H1 (cell line): ENCODE measurements at regions not wholly inside any gene's neighbourhood (a gene's known extent, or its start where the extent isn't known, plus 50 kb on each side); places are given as distances from the start of the nearest gene placed in this dataset.

Source experiments
- CTCF ChIA-PET: fragments of 300-600 bp; sonication (Branson Sonifier 250); formaldehyde crosslinking; loops from one replicate; lab custom pipeline; 2021; ENCODE audit not compliant: partially characterized antibody; lab: Charles Lee
- POLR2A ChIA-PET: fragments of 300-600 bp; sonication (Branson Sonifier 250); formaldehyde crosslinking; loops from one replicate; lab custom pipeline; 2021; ENCODE audit warnings: inconsistent platforms; ENCODE audit not compliant: partially characterized antibody; lab: Charles Lee
- DNase-seq, 2 experiments: peaks; one replicate each; pipeline versions ENCODE4 v3.0.0 to v3.0.0-alpha.2; 2010 to 2022; ENCODE audit warnings: low spot score in 2 of 2, low read depth in 1 of 2, mixed read lengths in 1 of 2
- FAIRE-seq: peaks from 2 replicates; lab custom pipeline; 2011; peaks lifted over from hg19 to GRCh38; lab: Jason Lieb, UNC
- H2AFZ ChIP-seq: 2 replicates; pipeline ENCODE4 v1.8.1; 2012; ENCODE audit warnings: low read length, inconsistent platforms
- H2AK5ac ChIP-seq: 2 replicates; pipeline ENCODE4 v1.6.1; 2013; ENCODE audit warnings: low read depth, low read length
- H2BK120ac ChIP-seq: replicated peaks from 2 replicates; pipeline ENCODE3; 2013; ENCODE audit warnings: low read depth, low read length, inconsistent platforms
- H2BK12ac ChIP-seq: 2 replicates; pipeline ENCODE4 v1.6.1; 2013; ENCODE audit warnings: low read depth, low read length
- H2BK15ac ChIP-seq: 2 replicates; pipeline ENCODE4 v1.6.1; 2013; ENCODE audit warnings: low read length
- H2BK20ac ChIP-seq: 2 replicates; pipeline ENCODE4 v1.6.1; 2013; ENCODE audit warnings: low read length
- H2BK5ac ChIP-seq: 2 replicates; pipeline ENCODE4 v1.6.1; 2013; ENCODE audit warnings: low read depth, low read length
- H3K14ac ChIP-seq: 2 replicates; pipeline ENCODE4 v1.6.1; 2013; ENCODE audit warnings: inconsistent platforms; ENCODE audit not compliant: insufficient read length
- H3K18ac ChIP-seq: 2 replicates; pipeline ENCODE4 v1.6.1; 2013; ENCODE audit warnings: low read length; ENCODE audit errors: extremely low read depth
- H3K23ac ChIP-seq: 2 replicates; pipeline ENCODE4 v1.6.1; 2013; ENCODE audit warnings: inconsistent platforms; ENCODE audit not compliant: insufficient read length
- H3K23me2 ChIP-seq: 2 replicates; pipeline ENCODE4 v1.6.1; 2013; ENCODE audit warnings: low read depth, low read length
- H3K27ac ChIP-seq: 2 replicates; pipeline ENCODE4 v1.6.1; 2011; ENCODE audit warnings: low read depth, low read length, inconsistent platforms
- H3K27me3 ChIP-seq, 4 experiments: replicated peaks in 1 of 4; 1 replicate in 1 of 4; 2 replicates in 3 of 4; pipeline versions ENCODE4 v1.6.1 to v1.8.1; 2011 to 2013; ENCODE audit warnings: low read length in 3 of 4, mild to moderate bottlenecking in 3 of 4, inconsistent platforms in 2 of 4, mixed read lengths in 2 of 4, moderate library complexity in 1 of 4; ENCODE audit not compliant: control insufficient read depth in 3 of 4, insufficient read depth in 3 of 4; ENCODE audit errors: extremely low read depth in 1 of 4
- H3K36me3 ChIP-seq, 4 experiments: 2 replicates each; pipeline versions ENCODE4 v1.6.1 to v1.8.1; 2011 to 2013; ENCODE audit warnings: mild to moderate bottlenecking in 4 of 4, low read length in 3 of 4, moderate library complexity in 2 of 4, control low read depth in 1 of 4, inconsistent platforms in 1 of 4; ENCODE audit not compliant: insufficient read depth in 4 of 4, control insufficient read depth in 2 of 4
- H3K4ac ChIP-seq: replicated peaks from 2 replicates; pipeline ENCODE3; 2013; ENCODE audit warnings: low read length, low read depth, mixed read lengths, inconsistent platforms; ENCODE audit not compliant: insufficient read length
- H3K4me1 ChIP-seq, 4 experiments: replicated peaks in 1 of 4; 1 replicate in 1 of 4; 2 replicates in 3 of 4; pipeline versions ENCODE4 v1.6.1 to v1.8.1; 2011 to 2013; ENCODE audit warnings: low read length in 3 of 4, inconsistent platforms in 2 of 4, mixed read lengths in 1 of 4; ENCODE audit not compliant: insufficient read depth in 4 of 4, control insufficient read depth in 3 of 4
- H3K4me2 ChIP-seq, 2 experiments: 2 replicates each; pipeline versions ENCODE4 v1.6.1 to v1.8.1; 2011 to 2013; ENCODE audit warnings: low read depth in 2 of 2, low read length in 2 of 2, control low read depth in 1 of 2, inconsistent platforms in 1 of 2, mild to moderate bottlenecking in 1 of 2; ENCODE audit not compliant: insufficient read depth in 1 of 2
- H3K4me3 ChIP-seq, 4 experiments: fragments of 200-600, 300-600 bp in 1 of 4; sonication (generic), shearing (Covaris generic), sonication (Bioruptor Twin) in 1 of 4; 2 replicates each; pipeline versions ENCODE4 v1.5.1 to v1.8.1; 2011 to 2016; ENCODE audit warnings: low read length in 4 of 4, low read depth in 3 of 4, control low read depth in 2 of 4, inconsistent platforms in 2 of 4, mild to moderate bottlenecking in 2 of 4, mixed read lengths in 1 of 4, moderate library complexity in 1 of 4; ENCODE audit not compliant: insufficient read depth in 2 of 4; ENCODE audit errors: extremely low read depth in 1 of 4
- H3K56ac ChIP-seq: replicated peaks from 2 replicates; pipeline ENCODE3; 2013; ENCODE audit warnings: low read depth, mild to moderate bottlenecking, mixed read lengths, low read length, inconsistent platforms; ENCODE audit not compliant: insufficient read length
- H3K79me1 ChIP-seq: 2 replicates; pipeline ENCODE4 v1.6.1; 2013; ENCODE audit warnings: low read depth, low read length, control low read depth
- H3K79me2 ChIP-seq, 2 experiments: 2 replicates each; pipeline versions ENCODE4 v1.6.1 to v1.8.1; 2012 to 2013; ENCODE audit warnings: low read length in 2 of 2, mild to moderate bottlenecking in 2 of 2, inconsistent platforms in 1 of 2; ENCODE audit not compliant: insufficient read depth in 2 of 2, control insufficient read depth in 1 of 2
- H3K9ac ChIP-seq, 4 experiments: replicated peaks in 1 of 4; 1 replicate in 1 of 4; 2 replicates in 3 of 4; pipeline versions ENCODE4 v1.6.1 to v1.8.1; 2011 to 2013; ENCODE audit warnings: low read depth in 3 of 4, low read length in 3 of 4, control low read depth in 2 of 4, mild to moderate bottlenecking in 2 of 4, moderate library complexity in 2 of 4, inconsistent platforms in 1 of 4; ENCODE audit errors: extremely low read depth in 1 of 4
- H3K9me3 ChIP-seq, 2 experiments: 2 replicates each; pipeline versions ENCODE4 v1.6.1 to v1.8.1; 2012 to 2013; ENCODE audit warnings: mild to moderate bottlenecking in 2 of 2, moderate library complexity in 2 of 2, control low read depth in 1 of 2, inconsistent platforms in 1 of 2, low read depth in 1 of 2, low read length in 1 of 2, mixed read lengths in 1 of 2; ENCODE audit not compliant: insufficient read depth in 2 of 2
- H4K20me1 ChIP-seq, 2 experiments: replicated peaks in 1 of 2; 2 replicates each; pipeline versions ENCODE3 to v1.8.1; 2011 to 2013; ENCODE audit warnings: inconsistent platforms in 2 of 2, low read length in 2 of 2, mild to moderate bottlenecking in 1 of 2; ENCODE audit not compliant: insufficient read depth in 2 of 2, control insufficient read depth in 1 of 2
- H4K5ac ChIP-seq: 2 replicates; pipeline ENCODE4 v1.6.1; 2013; ENCODE audit warnings: low read length, low read depth, mixed read lengths, inconsistent platforms; ENCODE audit not compliant: insufficient read length
- H4K8ac ChIP-seq: 2 replicates; pipeline ENCODE4 v1.8.0; 2013; ENCODE audit warnings: mild to moderate bottlenecking, moderate library complexity, low read length, inconsistent platforms; ENCODE audit not compliant: insufficient read depth; ENCODE audit errors: extremely low read depth
- H4K91ac ChIP-seq: replicated peaks from 2 replicates; pipeline ENCODE3; 2013; ENCODE audit warnings: low read length, mixed read lengths, inconsistent platforms; ENCODE audit not compliant: insufficient read length
- POLR2A ChIP-seq, 2 experiments: IDR thresholded peaks; 1 replicate in 1 of 2; 2 replicates in 1 of 2; pipeline ENCODE4 v1.6.1; 2011; ENCODE audit warnings: low read depth in 2 of 2, low read length in 2 of 2, mild to moderate bottlenecking in 2 of 2; ENCODE audit errors: control extremely low read depth in 1 of 2
- WGBS, 2 experiments: shearing (Covaris generic) in 1 of 2; methylation state at CpG; one replicate each; pipeline versions ENCODE4 v1.1.6 to v1.1.7; 2013 to 2015; ENCODE audit warnings: low lambda C conversion rate in 2 of 2, mixed read lengths in 2 of 2, inconsistent platforms in 1 of 2, low coverage in 1 of 2, missing lambda C conversion rate in 1 of 2; ENCODE audit not compliant: insufficient replicate concordance in 2 of 2, insufficient coverage in 1 of 2, insufficient read length in 1 of 2; ENCODE audit errors: extremely low coverage in 1 of 2, missing lambda C conversion rate in 1 of 2; 5-methylcytosine and 5-hydroxymethylcytosine counted together

DNA sequence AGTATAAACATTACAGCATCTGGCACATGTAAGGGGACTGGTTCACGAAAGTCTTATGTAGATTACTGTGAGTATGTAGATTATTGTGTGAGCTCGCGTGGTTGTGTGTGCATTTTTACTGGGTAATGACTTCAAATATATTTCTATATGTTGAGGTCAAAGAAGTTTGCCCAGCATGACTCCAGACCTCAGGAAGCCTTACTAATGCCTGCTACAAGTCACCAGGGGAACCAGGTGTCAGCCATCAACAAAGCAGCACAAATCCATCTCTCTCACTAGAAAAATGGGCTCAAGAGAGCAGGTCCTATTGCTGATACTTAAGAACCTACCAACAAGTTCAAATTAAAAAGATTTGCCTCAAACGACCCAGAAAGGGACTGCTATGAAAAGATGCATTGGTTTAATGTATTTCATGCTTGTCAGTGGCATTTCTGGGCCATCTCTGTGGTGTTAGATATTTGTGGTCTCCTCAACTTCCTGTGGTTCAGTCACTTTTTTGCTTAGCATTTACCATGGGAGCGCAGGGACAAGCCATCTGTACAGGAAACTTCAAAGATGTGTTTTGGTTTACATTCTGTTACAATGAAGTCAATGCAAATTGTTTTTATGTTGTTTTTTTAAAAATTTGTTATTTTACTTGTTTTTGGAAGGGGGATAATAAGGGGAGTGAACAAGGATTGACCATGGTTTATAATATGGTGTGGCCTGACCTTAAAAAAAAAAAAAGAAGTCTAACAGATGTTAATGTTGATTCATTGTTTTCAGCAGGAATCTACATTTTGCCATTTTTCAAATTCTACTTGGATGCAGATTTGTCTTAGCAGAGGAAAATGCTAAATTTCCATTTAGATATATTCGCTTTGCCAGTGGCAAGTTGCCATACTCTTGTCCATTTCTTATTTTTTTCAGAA lies 172.1 kb upstream of the ADAMTS9 start:
- Histone ChIP-seq H3K4me1 (no peaks in the 10 kb centered on the region), H2BK15ac (no peak overlapping the region), H2AFZ (no peak overlapping the region), H3K23me2 (no peaks in the 10 kb centered on the region), H3K79me1 (no peaks in the 10 kb centered on the region), H3K9me3 (no peaks in the 10 kb centered on the region), H3K9ac (no peak overlapping the region), H3K79me2 (no peaks in the 10 kb centered on the region), H3K4me3 (no peak overlapping the region), H2BK5ac (no peak overlapping the region), H2BK120ac (no peak overlapping the region), H3K27me3 (no peaks in the 10 kb centered on the region), H4K5ac (no peak overlapping the region), H3K36me3 (peaks cover 0 to 2% (median 0%) of the 10 kb centered on the region in 4 experiments; a peak in 1 of 8 replicates), H3K56ac (no peak overlapping the region), H4K20me1 (no peaks in the 10 kb centered on the region), H3K27ac (no peak overlapping the region), H3K14ac (no peak overlapping the region), H2AK5ac (no peak overlapping the region), H4K91ac (no peak overlapping the region), H3K4me2 (no peak overlapping the region), H2BK12ac (no peak overlapping the region), H4K8ac (no peak overlapping the region), H2BK20ac (no peak overlapping the region), H3K18ac (no peak overlapping the region), H3K23ac (no peak overlapping the region), H3K4ac (peak overlapping the region; percentile 30)
- FAIRE-seq = peak; percentile 7
- POLR2A ChIA-PET = no interaction called here
- no peak for TF ChIP-seq POLR2A (IDR thresholded peaks at IDR 0.05; ENCODE audit: control extremely low read depth in 1 of 2, low read depth in 2 of 2, low read length in 2 of 2)
- no peak for DNase-seq
- WGBS, 2 experiments = 91% methylated on average over 6 of the region's 6 CpGs; no CpG with 5 or more reads in 1 of the 2 experiments
- CTCF ChIA-PET = no interaction called here
